DND-41 (cell line): ENCODE measurements at regions not wholly inside any gene's neighbourhood (a gene's known extent, or its start where the extent isn't known, plus 50 kb on each side); places are given as distances from the start of the nearest gene placed in this dataset.
A peak's percentile ranks its signal among the peaks of the same experiment; 100 is the strongest.
"Not testable (repeated sequence)": the region's sequence is repeated elsewhere in the genome, so short reads cannot be mapped to it uniquely, and the experiment has no call there.

Experiments
- CTCF ChIP-seq: IDR thresholded peaks from 2 replicates; pipeline ENCODE4 v1.5.1; 2012; ENCODE audit warnings: borderline replicate concordance, low read length, moderate library complexity, mild to moderate bottlenecking; ENCODE audit not compliant: poor library complexity, severe bottlenecking; ENCODE audit errors: extremely low read depth
- EZH2 ChIP-seq: IDR thresholded peaks from 3 replicates; pipeline ENCODE4 v1.6.1; 2012; ENCODE audit warnings: borderline replicate concordance, low read depth, mild to moderate bottlenecking, moderate library complexity, low read length, inconsistent platforms; ENCODE audit not compliant: severe bottlenecking

- peak; percentile 74 for TF ChIP-seq CTCF
- TF ChIP-seq EZH2: not testable (repeated sequence)
These were observed 202.3 kb downstream of the TBC1D2B start for GRCh38 chr15:77875066-77875721.
